Suprapubic skin (tissue), 4 donors: ENCODE measurements at regions not wholly inside any gene's neighbourhood (a gene's known extent, or its start where the extent isn't known, plus 50 kb on each side); places are given as distances from the start of the nearest gene placed in this dataset.

Source experiments
- DNase-seq, 2 donors: peaks; one replicate each; pipeline ENCODE4 v3.0.0-alpha.2; 2019; ENCODE audit warnings: low spot score in 2 of 2
- H3K27ac ChIP-seq: fragments of 200-600 bp; sonication (generic); one replicate; pipeline ENCODE4 v1.5.1; 2019
- H3K27me3 ChIP-seq: fragments of 200-600 bp; sonication (generic); one replicate; pipeline ENCODE4 v1.5.1; 2019
- H3K36me3 ChIP-seq: fragments of 200-600 bp; sonication (generic); one replicate; pipeline ENCODE4 v1.5.1; 2019
- H3K4me1 ChIP-seq: fragments of 200-600 bp; sonication (generic); one replicate; pipeline ENCODE4 v1.5.1; 2019
- H3K4me3 ChIP-seq: fragments of 200-600 bp; sonication (generic); one replicate; pipeline ENCODE4 v1.5.1; 2019; ENCODE audit warnings: mild to moderate bottlenecking
- H3K9me3 ChIP-seq: fragments of 200-600 bp; sonication (generic); one replicate; pipeline ENCODE4 v1.5.1; 2019
- EP300 ChIP-seq: sonication (generic); formaldehyde crosslinking; IDR thresholded peaks from one replicate; pipeline ENCODE4 v1.6.1; 2017; ENCODE audit warnings: antibody characterized with exemption
- POLR2A ChIP-seq, 2 donors: fragments of 450-650 bp; IDR thresholded peaks; one replicate each; pipeline ENCODE4 v1.6.1; 2017; ENCODE audit warnings: antibody characterized with exemption in 2 of 2, mild to moderate bottlenecking in 2 of 2, moderate library complexity in 2 of 2
- POLR2AphosphoS5 ChIP-seq, 3 donors: sonication (generic); formaldehyde crosslinking; IDR thresholded peaks; one replicate each; pipeline ENCODE4 v1.6.1; 2017; ENCODE audit warnings: antibody characterized with exemption in 3 of 3
- WGBS: methylation state at CpG from one replicate; pipeline ENCODE4 v1.1.5; 2018; 5-methylcytosine and 5-hydroxymethylcytosine counted together
- TF ChIP-seq, protein P1 (sequence below), 2 donors: fragments of 200-600 bp in 1 of 2; fragments of 450-650 bp in 1 of 2; sonication (generic) in 1 of 2; IDR thresholded peaks; one replicate each; pipeline ENCODE4 v1.5.1; 2016 to 2019; ENCODE audit warnings: antibody characterized with exemption in 2 of 2, mild to moderate bottlenecking in 1 of 2, moderate library complexity in 1 of 2

DNA sequence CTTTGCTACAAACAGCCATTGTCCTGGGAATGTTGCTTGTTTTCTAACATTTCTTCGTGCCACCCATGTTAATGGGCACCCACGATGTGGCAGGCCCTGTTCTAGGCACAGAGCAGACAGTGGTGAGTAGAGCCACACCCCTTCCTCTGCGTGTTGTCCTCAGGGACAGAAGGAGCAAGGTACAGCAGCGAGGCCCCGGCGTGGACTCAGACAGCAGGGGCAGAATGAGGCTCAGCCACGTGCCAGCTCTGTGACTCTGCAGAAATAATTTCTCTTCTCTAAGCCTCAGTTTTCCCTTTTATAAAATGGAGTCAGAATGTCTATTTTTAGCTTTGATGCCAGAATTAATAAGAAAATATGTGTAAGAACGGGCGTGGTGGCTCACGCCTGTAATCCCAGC lies 401.7 kb downstream of the TSN start:
- TF ChIP-seq POLR2AphosphoS5 (IDR thresholded peaks at IDR 0.05), result no peak
- no peak for TF ChIP-seq POLR2A (IDR thresholded peaks at IDR 0.05)
- TF ChIP-seq EP300, result no peak
- TF ChIP-seq, protein P1, sequence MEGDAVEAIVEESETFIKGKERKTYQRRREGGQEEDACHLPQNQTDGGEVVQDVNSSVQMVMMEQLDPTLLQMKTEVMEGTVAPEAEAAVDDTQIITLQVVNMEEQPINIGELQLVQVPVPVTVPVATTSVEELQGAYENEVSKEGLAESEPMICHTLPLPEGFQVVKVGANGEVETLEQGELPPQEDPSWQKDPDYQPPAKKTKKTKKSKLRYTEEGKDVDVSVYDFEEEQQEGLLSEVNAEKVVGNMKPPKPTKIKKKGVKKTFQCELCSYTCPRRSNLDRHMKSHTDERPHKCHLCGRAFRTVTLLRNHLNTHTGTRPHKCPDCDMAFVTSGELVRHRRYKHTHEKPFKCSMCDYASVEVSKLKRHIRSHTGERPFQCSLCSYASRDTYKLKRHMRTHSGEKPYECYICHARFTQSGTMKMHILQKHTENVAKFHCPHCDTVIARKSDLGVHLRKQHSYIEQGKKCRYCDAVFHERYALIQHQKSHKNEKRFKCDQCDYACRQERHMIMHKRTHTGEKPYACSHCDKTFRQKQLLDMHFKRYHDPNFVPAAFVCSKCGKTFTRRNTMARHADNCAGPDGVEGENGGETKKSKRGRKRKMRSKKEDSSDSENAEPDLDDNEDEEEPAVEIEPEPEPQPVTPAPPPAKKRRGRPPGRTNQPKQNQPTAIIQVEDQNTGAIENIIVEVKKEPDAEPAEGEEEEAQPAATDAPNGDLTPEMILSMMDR (IDR thresholded peaks at IDR 0.05), result no peak
- Histone ChIP-seq H3K4me3 (no peak overlapping the region), H3K27ac (no peak overlapping the region), H3K4me1 (no peaks in the 10 kb centered on the region), H3K9me3 (no peaks in the 10 kb centered on the region), H3K27me3 (no peaks in the 10 kb centered on the region), H3K36me3 (no peaks in the 10 kb centered on the region)
- WGBS, result 88% methylated on average over 10 of the region's 10 CpGs
- no peak for DNase-seq

DNA sequence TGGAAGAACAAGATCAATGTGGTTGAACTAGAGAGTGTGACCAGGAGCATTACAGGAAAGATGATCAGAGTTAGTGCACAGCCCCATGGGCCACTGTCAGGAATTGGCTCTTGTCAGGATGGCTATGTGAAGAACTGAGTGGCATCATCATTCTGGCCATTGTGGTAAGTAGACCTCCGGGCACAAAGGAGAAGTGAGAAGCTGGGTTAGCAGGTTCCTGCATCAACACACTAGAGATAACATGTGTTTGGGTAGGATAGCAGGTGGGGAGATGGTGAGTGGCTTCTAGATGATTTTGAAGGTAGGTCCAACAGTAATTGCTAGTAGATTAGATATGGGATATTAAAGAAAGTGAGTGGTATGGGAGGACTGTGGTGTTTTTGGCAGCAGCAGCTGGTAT lies 408.2 kb downstream of the TSN start:
- Histone ChIP-seq H3K27me3 (no peaks in the 10 kb centered on the region), H3K9me3 (no peaks in the 10 kb centered on the region), H3K4me1 (no peaks in the 10 kb centered on the region), H3K27ac (no peak overlapping the region), H3K36me3 (no peaks in the 10 kb centered on the region), H3K4me3 (no peak overlapping the region)
- TF ChIP-seq EP300 (no peak), POLR2A (IDR thresholded peaks at IDR 0.05) (no peak)
- TF ChIP-seq, protein P1 (IDR thresholded peaks at IDR 0.05), result no peak
- DNase-seq, result no peak
- 67% methylated on average over 1 of the region's 1 CpG for WGBS

DNA sequence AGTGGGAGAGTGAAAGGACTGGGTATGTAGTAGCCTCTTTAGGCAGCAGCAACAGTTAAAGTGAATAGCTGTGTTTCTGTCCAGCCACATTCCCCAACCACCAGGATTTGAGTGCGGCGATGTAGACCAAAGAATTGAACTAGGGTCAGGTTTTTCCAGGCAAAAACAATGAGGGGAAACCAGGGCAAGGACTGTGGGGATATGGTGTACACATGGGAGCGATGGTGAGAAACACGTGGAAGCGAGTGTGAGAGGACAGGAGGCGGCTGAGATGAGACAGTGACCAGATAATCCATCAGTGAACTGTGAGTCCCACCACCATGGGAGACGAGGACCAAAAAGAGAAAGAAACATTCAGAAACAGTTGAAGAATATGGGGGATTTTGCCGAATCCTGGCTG lies 409.5 kb downstream of the TSN start:
- no peaks in the 10 kb centered on the region for H3K36me3 ChIP-seq
- no peak for DNase-seq
- WGBS, result 85% methylated on average over 8 of the region's 8 CpGs
- H3K4me1 ChIP-seq, result no peaks in the 10 kb centered on the region
- no peaks in the 10 kb centered on the region for H3K27me3 ChIP-seq
- TF ChIP-seq, protein P1 (IDR thresholded peaks at IDR 0.05), result no peak
- TF ChIP-seq POLR2A (IDR thresholded peaks at IDR 0.05) (no peak), EP300 (no peak), POLR2AphosphoS5 (IDR thresholded peaks at IDR 0.05) (no peak)
- no peak overlapping the region for H3K27ac ChIP-seq
- H3K9me3 ChIP-seq, result no peaks in the 10 kb centered on the region
- H3K4me3 ChIP-seq, result no peak overlapping the region

DNA sequence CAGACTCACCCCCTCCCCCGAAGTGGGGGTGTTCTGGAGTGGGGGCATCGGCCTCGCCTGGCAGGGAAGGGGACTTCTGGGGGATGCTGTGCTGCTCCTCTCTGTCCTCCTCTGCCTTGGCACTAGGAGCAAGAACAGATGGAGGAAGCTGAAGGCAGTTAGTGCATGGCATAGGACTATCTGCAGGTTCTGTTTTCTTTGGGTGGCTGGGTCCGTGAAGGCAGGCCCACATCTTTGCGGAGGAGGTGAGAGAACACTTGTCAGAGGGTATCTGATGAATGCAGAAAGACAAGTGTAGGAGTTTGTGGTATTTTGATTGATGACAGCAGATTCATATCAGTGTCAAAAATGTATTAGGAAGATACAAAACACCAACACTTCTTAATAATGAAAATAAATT lies 411.4 kb downstream of the TSN start:
- no peak overlapping the region for H3K27ac ChIP-seq
- 60% methylated on average over 4 of the region's 5 CpGs for WGBS

DNA sequence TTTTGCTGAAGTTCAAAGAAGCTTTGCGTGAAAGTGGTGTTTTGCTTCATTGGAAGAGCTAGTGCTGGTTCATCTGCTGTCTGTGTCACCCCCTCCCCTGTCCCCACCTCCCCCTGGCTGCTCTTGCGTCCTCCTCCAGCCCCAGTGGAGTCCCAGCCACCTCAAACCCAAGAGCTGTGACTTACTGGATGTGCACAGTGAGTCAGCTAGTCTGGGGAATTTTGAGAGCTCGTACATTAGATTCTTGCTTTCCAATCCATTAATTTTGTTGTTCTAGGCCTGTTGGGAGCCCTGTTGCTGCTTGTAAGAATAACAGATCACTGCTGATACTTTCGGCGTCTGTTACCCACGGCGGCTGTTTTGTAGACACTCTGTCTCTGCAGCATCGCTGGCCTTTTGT lies 412.1 kb downstream of the TSN start:
- Histone ChIP-seq H3K4me3 (no peak overlapping the region), H3K27me3 (no peaks in the 10 kb centered on the region), H3K36me3 (no peaks in the 10 kb centered on the region), H3K4me1 (no peaks in the 10 kb centered on the region), H3K27ac (no peak overlapping the region), H3K9me3 (no peaks in the 10 kb centered on the region)
- TF ChIP-seq POLR2A (IDR thresholded peaks at IDR 0.05), result no peak
- TF ChIP-seq, protein P1 (IDR thresholded peaks at IDR 0.05), result no peak
- no peak for TF ChIP-seq EP300
- no peak for TF ChIP-seq POLR2AphosphoS5 (IDR thresholded peaks at IDR 0.05)
- no peak for DNase-seq
- 71% methylated on average over 8 of the region's 8 CpGs for WGBS

More for the DNA sequence above, 411.4 kb downstream of the TSN start:
- Histone ChIP-seq H3K36me3 (no peaks in the 10 kb centered on the region), H3K9me3 (no peaks in the 10 kb centered on the region), H3K4me1 (no peaks in the 10 kb centered on the region), H3K4me3 (no peak overlapping the region), H3K27me3 (no peaks in the 10 kb centered on the region)
- TF ChIP-seq, protein P1 (IDR thresholded peaks at IDR 0.05), result no peak
- no peak for TF ChIP-seq EP300
- DNase-seq, result no peak
